Hematopoietic multipotent progenitor cell treated with erythropoietin and hydrocortisone succinate and interleukin-3 and kit ligand, for 8 days (in vitro differentiated cells): ENCODE measurements at regions not wholly inside any gene's neighbourhood (a gene's known extent, or its start where the extent isn't known, plus 50 kb on each side); places are given as distances from the start of the nearest gene placed in this dataset.

Experiments used
- DNase-seq: peaks from one replicate; pipeline ENCODE4 v3.0.0-alpha.2; 2015

DNA sequence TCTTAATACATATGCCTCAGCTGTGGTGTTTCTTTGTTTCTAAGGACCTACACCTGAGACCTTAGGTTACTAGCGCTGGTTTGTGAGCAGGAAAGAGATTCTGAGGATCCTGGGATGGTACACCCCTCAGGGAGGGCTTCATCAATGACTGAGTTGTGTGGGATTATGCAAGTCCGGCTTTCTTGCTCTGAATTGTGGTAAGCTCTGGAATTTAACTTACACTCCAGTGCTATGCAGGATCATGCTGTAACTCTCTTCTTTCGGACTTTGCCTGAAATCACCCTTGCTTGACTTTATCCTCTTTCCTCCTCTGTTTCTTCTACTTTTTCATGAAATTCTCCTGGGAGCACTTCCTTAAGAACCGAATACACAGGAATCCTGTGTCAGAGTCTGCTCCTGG is 431.5 kb upstream of the BOD1L1 start:
- no peak for DNase-seq

DNA sequence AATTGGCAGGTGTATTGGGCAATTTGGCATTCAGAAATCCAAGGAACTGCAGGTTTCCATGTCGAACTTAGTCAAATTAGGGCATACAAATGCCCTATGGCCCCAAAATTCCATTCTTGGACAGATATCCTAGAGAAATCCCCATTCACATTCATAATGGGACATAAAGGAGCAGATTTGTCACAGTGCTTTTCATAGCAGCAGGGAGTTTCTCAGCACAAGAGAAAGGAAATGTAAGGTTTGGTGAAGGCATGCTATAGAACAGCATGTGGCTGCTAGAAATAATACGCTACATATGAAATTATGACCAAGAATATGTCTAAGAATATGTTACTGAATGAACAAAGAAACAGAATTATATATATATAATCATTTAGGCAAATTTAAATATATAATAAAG is 437.5 kb upstream of the BOD1L1 start:
- no peak for DNase-seq

DNA sequence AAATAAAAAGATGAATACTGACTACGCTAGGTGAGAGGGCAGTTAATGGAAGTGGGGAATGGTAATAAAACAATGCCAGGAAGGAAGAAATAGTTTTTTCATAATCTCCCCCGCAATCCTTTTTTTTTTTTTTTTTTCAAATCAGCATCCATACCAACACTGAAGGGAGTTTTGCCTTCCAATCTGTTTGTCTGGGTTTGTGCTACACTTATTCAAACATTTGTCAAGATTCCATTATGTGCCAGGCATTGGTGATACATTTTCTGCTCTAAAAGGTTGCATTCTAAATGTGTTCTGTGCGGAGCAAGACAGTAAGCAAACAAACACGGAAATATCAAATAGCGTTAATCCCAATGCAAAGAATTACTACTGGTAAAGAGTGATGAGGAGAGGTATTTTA is 437.9 kb upstream of the BOD1L1 start:
- DNase-seq, result no peak

DNA sequence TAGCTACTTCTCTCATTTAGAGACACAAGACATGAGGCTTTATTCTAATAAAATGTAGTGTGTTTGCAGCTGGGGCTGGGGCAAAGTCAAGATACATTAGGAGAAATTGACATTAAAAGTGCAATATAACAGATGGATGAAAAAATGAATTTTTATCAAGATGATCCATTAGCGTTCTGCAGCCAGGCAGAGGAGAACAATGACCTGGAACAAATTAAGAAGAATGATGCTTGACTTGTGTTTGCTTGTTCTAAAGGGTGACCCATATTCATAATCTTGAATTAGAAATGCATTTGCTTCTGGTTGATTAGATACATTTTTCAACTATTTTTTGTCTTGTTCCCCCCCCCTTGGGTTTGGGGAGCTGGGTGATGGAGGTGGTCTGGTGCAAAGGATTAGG is 439.5 kb upstream of the BOD1L1 start:
- no peak for DNase-seq

DNA sequence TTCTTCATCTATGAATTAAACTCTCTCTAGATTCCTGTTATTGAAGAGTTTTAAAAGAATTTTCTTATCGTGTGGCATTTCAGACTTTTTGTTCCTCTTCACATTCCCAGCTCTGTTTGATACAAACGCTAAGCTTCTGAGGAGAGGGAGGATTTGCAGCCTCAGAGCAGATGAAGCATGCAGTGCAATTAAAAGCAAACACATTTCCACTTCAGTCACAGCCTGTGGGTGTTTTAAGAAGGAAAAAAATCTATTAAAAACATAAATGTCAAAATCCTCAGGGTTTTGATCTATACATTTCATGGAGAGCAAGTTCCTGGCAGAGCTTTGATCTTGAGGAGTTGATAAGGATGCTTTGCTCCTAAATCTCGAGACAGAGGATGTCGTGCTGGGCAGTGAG is 442.4 kb upstream of the BOD1L1 start:
- no peak for DNase-seq

- DNase-seq, result no peak
These were observed 442.9 kb upstream of the BOD1L1 start for GRCh38 chr4:14070289-14070880.

DNA sequence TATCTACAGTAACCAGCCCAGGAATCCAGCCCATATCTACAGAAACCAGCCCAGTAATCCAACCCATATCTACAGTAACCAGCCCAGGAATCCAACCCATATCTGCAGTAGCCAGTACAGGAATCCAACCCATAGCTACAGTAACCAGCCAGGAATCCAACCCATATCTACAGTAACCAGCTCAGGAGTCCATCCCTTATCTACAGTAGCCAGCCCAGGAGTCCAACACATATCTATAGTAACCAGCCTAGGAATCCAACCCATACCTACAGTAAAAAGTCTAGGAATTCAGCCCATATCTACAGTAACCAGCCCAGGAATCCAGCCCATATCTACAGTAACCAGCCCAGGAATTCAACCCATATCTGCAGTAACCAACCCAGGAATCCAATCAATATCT is 445.0 kb upstream of the BOD1L1 start:
- no peak for DNase-seq

DNA sequence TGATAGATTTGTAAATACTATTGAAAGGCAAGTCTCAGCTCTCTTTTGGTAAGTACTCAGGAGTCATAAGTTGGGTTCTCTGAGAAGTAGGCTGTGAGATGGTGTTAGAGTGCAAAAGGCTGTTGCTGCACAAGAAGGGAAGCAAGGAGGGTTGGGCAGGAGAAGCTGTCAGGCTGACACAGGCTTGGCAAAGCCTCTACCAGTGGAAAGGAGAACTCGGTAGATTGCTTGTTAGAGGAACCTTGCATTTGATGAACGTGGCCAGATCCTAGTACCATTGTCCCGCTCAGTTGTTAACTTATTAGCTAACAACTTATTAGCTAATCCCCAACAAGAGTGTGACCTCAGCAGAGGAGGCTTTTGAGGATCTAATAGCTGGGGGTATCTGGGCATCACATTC is 449.3 kb upstream of the BOD1L1 start:
- no peak for DNase-seq

DNA sequence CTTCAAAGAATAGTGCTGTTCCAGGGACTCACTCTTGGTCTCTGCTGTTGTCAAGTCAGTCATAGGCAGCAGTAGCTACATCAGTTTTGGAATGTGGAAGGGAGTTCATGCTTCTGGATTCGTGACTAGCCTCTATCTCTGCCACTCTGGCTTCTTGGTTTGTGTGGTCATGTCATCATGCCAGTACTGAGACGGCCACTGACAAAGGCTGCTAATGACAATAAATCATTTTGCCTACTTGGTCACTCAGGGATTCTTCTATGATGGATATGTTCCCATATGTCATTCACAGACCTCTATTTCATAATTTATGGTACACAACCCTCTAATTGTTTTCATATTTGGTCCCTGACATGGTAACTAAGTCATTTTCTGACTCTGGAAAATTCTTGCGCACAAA is 450.8 kb upstream of the BOD1L1 start:
- no peak for DNase-seq

GRCh38 chr4:14079601-14080000 is 452.1 kb upstream of the BOD1L1 start:
- DNase-seq, result no peak

DNA sequence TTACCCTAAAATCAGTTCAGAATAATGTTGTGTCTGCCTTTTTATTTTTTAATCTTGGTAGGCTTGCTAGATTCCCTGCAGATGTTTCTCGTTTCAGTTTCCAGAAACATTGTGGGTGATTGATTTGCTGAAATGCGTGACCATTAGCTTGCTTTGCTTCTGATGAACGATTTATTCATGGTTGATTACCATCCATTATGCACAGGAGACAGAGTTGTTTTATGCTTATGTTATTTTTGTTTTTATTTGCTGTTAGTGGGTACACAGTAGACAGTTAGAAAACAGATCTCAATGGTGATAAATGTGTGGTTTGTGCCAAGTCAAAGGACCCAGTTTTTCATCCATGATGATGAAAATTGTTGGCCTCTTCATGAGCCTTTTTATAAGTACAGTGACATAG is 455.6 kb upstream of the BOD1L1 start:
- no peak for DNase-seq

GRCh38 chr4:14084598-14084997 is 457.1 kb upstream of the BOD1L1 start:
- no peak for DNase-seq

- DNase-seq, result no peak
These were observed 459.9 kb upstream of the BOD1L1 start for GRCh38 chr4:14087459-14087858.

DNA sequence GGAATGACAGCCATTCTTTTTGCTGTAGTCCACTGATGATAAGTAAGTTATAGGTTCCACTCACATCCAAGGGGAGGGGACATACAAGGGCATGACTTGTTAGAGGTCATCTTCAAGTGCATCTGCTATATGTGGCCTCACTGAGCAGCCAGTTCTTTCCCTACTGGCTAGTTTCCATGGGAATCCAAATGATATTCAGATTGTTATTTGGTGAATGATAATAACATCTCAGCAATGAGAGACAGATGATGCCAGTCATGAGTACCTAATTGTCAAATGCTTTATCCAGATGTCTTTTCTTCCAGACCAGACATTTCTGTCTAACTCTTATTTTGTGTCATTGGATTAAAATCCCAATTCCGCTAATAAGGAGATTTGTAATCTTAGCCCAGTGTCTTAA is 460.4 kb upstream of the BOD1L1 start:
- no peak for DNase-seq

GRCh38 chr4:14091531-14091930 is 464.0 kb upstream of the BOD1L1 start:
- DNase-seq, result no peak

DNA sequence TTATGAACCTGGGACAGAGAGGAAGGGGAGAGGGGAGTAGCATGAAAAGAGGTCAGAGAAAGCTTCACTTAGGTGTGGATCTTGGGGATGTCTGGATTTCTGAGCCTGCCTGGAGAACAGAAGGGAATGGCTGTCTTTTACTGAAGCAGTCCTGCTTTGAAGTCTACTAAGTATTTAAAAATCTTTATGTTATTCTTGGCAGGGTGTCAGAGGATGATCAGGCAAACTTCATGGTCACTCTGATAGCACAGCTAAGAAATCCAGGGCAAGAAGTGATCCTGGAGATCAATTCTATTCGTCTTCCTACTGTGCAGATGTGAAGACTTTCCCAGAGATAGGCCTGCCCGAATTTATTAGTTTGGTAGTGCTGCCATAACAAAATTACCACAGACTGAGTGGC is 464.4 kb upstream of the BOD1L1 start:
- no peak for DNase-seq

- DNase-seq, result no peak
These were observed 465.2 kb upstream of the BOD1L1 start for GRCh38 chr4:14092741-14093140.

DNA sequence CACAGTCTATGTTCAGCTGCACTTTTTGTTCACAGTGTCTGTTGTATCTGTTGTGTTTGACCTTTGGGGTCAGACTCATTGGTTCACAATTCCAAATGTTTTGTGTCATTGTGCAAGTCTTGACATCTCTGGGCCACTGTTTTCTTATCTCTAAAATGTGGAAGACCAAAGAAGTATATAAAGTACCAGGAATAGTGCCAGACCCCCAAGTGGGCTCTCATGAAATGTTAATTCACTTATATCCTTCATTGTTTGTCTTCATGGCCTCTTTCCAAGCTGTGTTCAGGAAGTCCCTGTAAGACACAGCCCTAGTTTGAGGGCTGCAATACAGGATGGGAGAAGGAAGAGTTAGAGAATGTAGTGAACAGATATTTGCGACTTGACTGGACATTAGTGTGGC is 468.3 kb upstream of the BOD1L1 start:
- DNase-seq, result no peak

GRCh38 chr4:14096396-14096965 is 469.0 kb upstream of the BOD1L1 start:
- no peak for DNase-seq

DNA sequence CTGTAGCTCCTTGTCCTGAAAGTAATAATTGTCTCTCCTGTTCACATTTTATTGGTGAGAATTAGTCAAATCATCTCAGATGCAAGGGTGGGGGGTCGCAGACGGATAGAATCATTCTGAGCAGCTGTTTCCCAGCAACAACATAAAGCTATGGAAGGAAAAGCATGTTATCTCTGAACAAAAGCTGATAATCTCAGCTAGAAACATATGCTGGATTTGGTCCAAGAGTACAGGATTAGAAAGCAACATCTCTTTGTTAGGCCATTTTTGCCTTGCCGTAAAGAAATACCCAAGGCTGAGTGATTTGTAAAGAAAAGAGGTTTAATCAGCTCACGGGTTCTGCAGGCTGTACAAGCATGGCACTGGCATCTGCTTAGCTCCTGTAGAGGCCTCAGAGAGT is 472.8 kb upstream of the BOD1L1 start:
- DNase-seq, result no peak

- DNase-seq, result no peak
These were observed 482.9 kb upstream of the BOD1L1 start for GRCh38 chr4:14110407-14110806.

DNA sequence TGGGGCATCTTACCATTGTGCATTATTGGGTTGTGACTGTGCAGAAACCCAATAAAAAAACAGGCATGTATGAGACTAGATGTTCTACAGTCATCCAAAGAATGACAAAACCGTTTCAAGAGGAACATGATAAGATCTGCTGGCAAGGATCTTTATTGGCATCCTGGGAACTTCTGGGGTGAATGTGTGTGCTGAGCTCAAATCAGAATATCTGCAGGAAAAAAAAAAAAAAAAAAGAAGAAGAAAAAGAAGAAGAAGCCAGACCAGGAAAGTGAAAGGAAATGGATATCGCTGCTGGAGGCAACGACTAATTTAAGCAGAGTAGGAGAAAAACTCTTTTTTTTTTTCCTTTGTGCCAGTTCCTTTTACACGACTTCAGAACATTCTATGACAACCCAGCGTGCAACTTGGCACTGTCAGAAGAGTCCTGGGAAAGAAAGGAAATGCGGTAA is 484.2 kb upstream of the BOD1L1 start:
- DNase-seq, result no peak

GRCh38 chr4:14115106-14115505 is 487.6 kb upstream of the BOD1L1 start:
- DNase-seq, result no peak

GRCh38 chr4:14117575-14118238 is 490.2 kb upstream of the BOD1L1 start:
- peak; percentile 5 for DNase-seq

DNA sequence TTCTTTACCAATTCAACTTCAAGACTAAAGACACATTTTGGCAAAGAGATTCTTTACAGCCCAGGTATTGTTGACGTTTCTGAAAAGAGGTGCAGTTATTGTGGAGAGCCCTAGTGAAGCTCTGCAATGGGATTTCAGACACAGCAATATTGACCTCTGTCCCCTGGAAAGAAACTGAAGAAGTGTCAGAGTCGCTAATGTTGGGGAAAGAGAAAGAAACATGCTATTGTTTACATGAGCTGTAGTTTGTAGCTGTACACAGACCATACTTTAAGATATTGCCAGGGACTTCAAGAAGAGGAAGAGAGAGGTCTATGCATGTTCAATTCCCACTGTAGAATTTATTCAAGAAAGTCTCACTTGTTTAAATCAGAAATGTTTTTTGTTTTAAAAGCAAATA is 497.3 kb upstream of the BOD1L1 start:
- no peak for DNase-seq
